H9 (cell line): ENCODE measurements at regions not wholly inside any gene's neighbourhood (a gene's known extent, or its start where the extent isn't known, plus 50 kb on each side); places are given as distances from the start of the nearest gene placed in this dataset.

Experiments
- DNase-seq: peaks from one replicate; pipeline ENCODE4 v3.0.0-alpha.2; 2017
- H2AFZ ChIP-seq: one replicate; pipeline ENCODE4 v1.6.1; 2013; ENCODE audit warnings: mild to moderate bottlenecking, low read length, control low read depth, moderate library complexity
- H2AK5ac ChIP-seq: 2 replicates; pipeline ENCODE4 v1.6.1; 2013; ENCODE audit warnings: low read length, control low read depth, mixed read lengths; ENCODE audit not compliant: insufficient read length
- H2BK120ac ChIP-seq: one replicate; pipeline ENCODE4 v1.6.1; 2013; ENCODE audit warnings: low read depth, mild to moderate bottlenecking, low read length, control low read depth, inconsistent platforms; ENCODE audit not compliant: poor library complexity, severe bottlenecking
- H2BK12ac ChIP-seq: 2 replicates; pipeline ENCODE4 v1.6.1; 2013; ENCODE audit warnings: low read length, control low read depth, mixed read lengths, low read depth; ENCODE audit not compliant: insufficient read length
- H2BK15ac ChIP-seq: 2 replicates; pipeline ENCODE4 v1.6.1; 2013; ENCODE audit warnings: low read depth, low read length, control low read depth
- H2BK20ac ChIP-seq: one replicate; pipeline ENCODE4 v1.6.1; 2013; ENCODE audit warnings: low read depth, mild to moderate bottlenecking, low read length, control low read depth, inconsistent platforms; ENCODE audit not compliant: poor library complexity, severe bottlenecking
- H2BK5ac ChIP-seq: 2 replicates; pipeline ENCODE4 v1.6.1; 2013; ENCODE audit warnings: low read length, control low read depth, mixed read lengths; ENCODE audit not compliant: insufficient read length
- H3K14ac ChIP-seq: 2 replicates; pipeline ENCODE4 v1.6.1; 2013; ENCODE audit warnings: low read length, control low read depth; ENCODE audit not compliant: insufficient read depth
- H3K18ac ChIP-seq: 2 replicates; pipeline ENCODE4 v1.6.1; 2013; ENCODE audit warnings: low read depth, mild to moderate bottlenecking, mixed read lengths, low read length, control low read depth; ENCODE audit not compliant: insufficient read length
- H3K23ac ChIP-seq: 2 replicates; pipeline ENCODE4 v1.6.1; 2013; ENCODE audit warnings: low read length, control low read depth, mixed read lengths, low read depth; ENCODE audit not compliant: insufficient read length
- H3K23me2 ChIP-seq: 2 replicates; pipeline ENCODE4 v1.6.1; 2013; ENCODE audit warnings: low read depth, mild to moderate bottlenecking, mixed read lengths, low read length, control low read depth; ENCODE audit not compliant: insufficient read length, poor library complexity, severe bottlenecking
- H3K27ac ChIP-seq: 2 replicates; pipeline ENCODE4 v1.5.1; 2013; ENCODE audit warnings: low read length, control low read depth, mixed read lengths, low read depth; ENCODE audit not compliant: insufficient read length
- H3K27me3 ChIP-seq: 2 replicates; pipeline ENCODE4 v1.6.1; 2013; ENCODE audit warnings: low read length, control low read depth, inconsistent platforms; ENCODE audit not compliant: insufficient read depth
- H3K4ac ChIP-seq: 2 replicates; pipeline ENCODE4 v1.6.1; 2013; ENCODE audit warnings: low read depth, mild to moderate bottlenecking, control low read depth, inconsistent platforms, low read length, moderate library complexity
- H3K4me1 ChIP-seq: 2 replicates; pipeline ENCODE4 v1.6.1; 2013; ENCODE audit warnings: low read length, control low read depth, inconsistent platforms; ENCODE audit not compliant: insufficient read depth
- H3K4me2 ChIP-seq: 2 replicates; pipeline ENCODE4 v1.6.1; 2013; ENCODE audit warnings: low read length, control low read depth, mixed read lengths; ENCODE audit not compliant: insufficient read length, insufficient read depth
- H3K56ac ChIP-seq: 2 replicates; pipeline ENCODE4 v1.6.1; 2013; ENCODE audit warnings: low read depth, mild to moderate bottlenecking, mixed read lengths, low read length, control low read depth; ENCODE audit not compliant: insufficient read length
- H3K79me1 ChIP-seq: 2 replicates; pipeline ENCODE4 v1.6.1; 2013; ENCODE audit warnings: low read depth, mild to moderate bottlenecking, moderate library complexity, low read length, control low read depth, inconsistent platforms; ENCODE audit not compliant: insufficient read depth, poor library complexity, severe bottlenecking
- H3K79me2 ChIP-seq: 2 replicates; pipeline ENCODE4 v1.6.1; 2013; ENCODE audit warnings: low read length, control low read depth, inconsistent platforms; ENCODE audit not compliant: insufficient read depth
- H3K9ac ChIP-seq: 2 replicates; pipeline ENCODE4 v1.6.1; 2013; ENCODE audit warnings: low read length, control low read depth, mixed read lengths; ENCODE audit not compliant: insufficient read length; ENCODE audit errors: extremely low read depth
- H3K9me3 ChIP-seq: one replicate; pipeline ENCODE4 v1.6.1; 2013; ENCODE audit warnings: low read depth, low read length, inconsistent platforms; ENCODE audit not compliant: control insufficient read depth
- H3T11ph ChIP-seq: one replicate; pipeline ENCODE4 v1.6.1; 2013; ENCODE audit warnings: mild to moderate bottlenecking, low read length, control low read depth, inconsistent platforms
- H4K20me1 ChIP-seq: one replicate; pipeline ENCODE4 v1.6.1; 2013; ENCODE audit not compliant: control insufficient read depth, insufficient read length, insufficient read depth
- H4K5ac ChIP-seq: 2 replicates; pipeline ENCODE4 v1.6.1; 2013; ENCODE audit warnings: low read depth, mild to moderate bottlenecking, mixed read lengths, low read length, control low read depth; ENCODE audit not compliant: insufficient read length
- H4K8ac ChIP-seq: replicated peaks from 2 replicates; pipeline ENCODE4 v1.6.1; 2013; ENCODE audit warnings: low read length, control low read depth, mixed read lengths, low read depth; ENCODE audit not compliant: insufficient read length
- H4K91ac ChIP-seq: 2 replicates; pipeline ENCODE4 v1.6.1; 2013; ENCODE audit warnings: low read depth, mild to moderate bottlenecking, moderate library complexity, mixed read lengths, low read length, control low read depth; ENCODE audit not compliant: insufficient read length
- H3K27ac Mint-ChIP-seq, 3 experiments: 2 replicates in 2 of 3; 3 replicates in 1 of 3; pipeline ENCODE4 v1.8.0; 2020 to 2021; ENCODE audit warnings: mixed read lengths in 3 of 3, mild to moderate bottlenecking in 1 of 3, moderate library complexity in 1 of 3
- H3K27me3 Mint-ChIP-seq: 2 replicates; pipeline ENCODE4 v1.8.0; 2021; ENCODE audit warnings: low read depth, mild to moderate bottlenecking, moderate library complexity, mixed read lengths
- H3K36me3 Mint-ChIP-seq, 3 experiments: 2 replicates in 2 of 3; 3 replicates in 1 of 3; pipeline ENCODE4 v1.8.0; 2020 to 2021; ENCODE audit warnings: low read depth in 3 of 3, mixed read lengths in 3 of 3; ENCODE audit not compliant: insufficient read depth in 1 of 3
- H3K4me1 Mint-ChIP-seq, 2 experiments: 2 replicates each; pipeline ENCODE4 v1.8.0; 2020; ENCODE audit warnings: mixed read lengths in 2 of 2
- H3K4me3 Mint-ChIP-seq, 2 experiments: 2 replicates in 1 of 2; 3 replicates in 1 of 2; pipeline ENCODE4 v1.8.0; 2020 to 2021; ENCODE audit warnings: mild to moderate bottlenecking in 2 of 2, mixed read lengths in 2 of 2, moderate library complexity in 1 of 2
- H3K9me3 Mint-ChIP-seq, 2 experiments: 2 replicates in 1 of 2; 3 replicates in 1 of 2; pipeline ENCODE4 v1.8.0; 2020; ENCODE audit warnings: mild to moderate bottlenecking in 2 of 2, mixed read lengths in 2 of 2, moderate library complexity in 1 of 2
- TF ChIP-seq, protein P1 (sequence below): fragments of 200-600 bp; sonication (generic); conservative IDR thresholded peaks from 3 replicates; pipeline ENCODE4 v1.8.0; 2021; ENCODE audit warnings: antibody characterized with exemption, mild to moderate bottlenecking

DNA sequence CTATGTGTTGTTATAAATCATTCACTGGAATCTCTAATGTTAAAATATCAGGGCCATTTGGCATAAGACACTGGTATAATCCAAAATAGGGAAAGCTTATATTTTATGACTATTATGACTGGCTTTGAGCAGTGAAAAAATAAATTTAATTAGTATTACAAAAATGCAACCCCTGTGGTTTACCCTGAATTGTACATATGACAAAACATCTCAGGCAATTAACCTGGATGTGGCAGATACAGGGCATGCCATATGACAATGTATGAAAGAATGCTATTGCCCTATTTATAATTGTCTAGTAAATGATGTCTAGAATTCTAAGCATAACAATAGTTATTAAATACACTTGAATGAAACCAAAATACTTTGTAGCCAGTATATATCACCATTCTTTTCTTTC, 532.5 kb upstream of the ADGRL4 start:
- Histone ChIP-seq H3K23me2 (no peaks in the 10 kb centered on the region), H2BK5ac (no peak overlapping the region), H3K27me3 (no peaks in the 10 kb centered on the region), H3T11ph (no peak overlapping the region), H2BK20ac (no peak overlapping the region), H3K4me1 (no peaks in the 10 kb centered on the region), H3K79me1 (no peaks in the 10 kb centered on the region), H2BK120ac (no peak overlapping the region), H4K5ac (no peak overlapping the region), H3K23ac (no peak overlapping the region), H3K4ac (no peak overlapping the region), H3K79me2 (no peaks in the 10 kb centered on the region), H2AFZ (no peak overlapping the region), H3K4me2 (no peak overlapping the region), H3K56ac (no peak overlapping the region), H3K27ac (no peak overlapping the region), H3K9ac (no peak overlapping the region), H4K8ac (no peak overlapping the region), H3K9me3 (no peaks in the 10 kb centered on the region), H3K18ac (no peak overlapping the region), H2BK12ac (no peak overlapping the region), H4K20me1 (no peaks in the 10 kb centered on the region), H4K91ac (no peak overlapping the region), H3K14ac (no peak overlapping the region), H2BK15ac (no peak overlapping the region), H2AK5ac (no peak overlapping the region)
- no peak overlapping the region for H3K27ac Mint-ChIP-seq
- no peak for DNase-seq
- no peaks in the 10 kb centered on the region for H3K27me3 Mint-ChIP-seq
- peaks cover 0 to 4% of the 10 kb centered on the region in 2 experiments; a peak in 2 of 4 replicates for H3K4me1 Mint-ChIP-seq
- no peak overlapping the region for H3K4me3 Mint-ChIP-seq
- no peaks in the 10 kb centered on the region for H3K9me3 Mint-ChIP-seq
- TF ChIP-seq, protein P1, sequence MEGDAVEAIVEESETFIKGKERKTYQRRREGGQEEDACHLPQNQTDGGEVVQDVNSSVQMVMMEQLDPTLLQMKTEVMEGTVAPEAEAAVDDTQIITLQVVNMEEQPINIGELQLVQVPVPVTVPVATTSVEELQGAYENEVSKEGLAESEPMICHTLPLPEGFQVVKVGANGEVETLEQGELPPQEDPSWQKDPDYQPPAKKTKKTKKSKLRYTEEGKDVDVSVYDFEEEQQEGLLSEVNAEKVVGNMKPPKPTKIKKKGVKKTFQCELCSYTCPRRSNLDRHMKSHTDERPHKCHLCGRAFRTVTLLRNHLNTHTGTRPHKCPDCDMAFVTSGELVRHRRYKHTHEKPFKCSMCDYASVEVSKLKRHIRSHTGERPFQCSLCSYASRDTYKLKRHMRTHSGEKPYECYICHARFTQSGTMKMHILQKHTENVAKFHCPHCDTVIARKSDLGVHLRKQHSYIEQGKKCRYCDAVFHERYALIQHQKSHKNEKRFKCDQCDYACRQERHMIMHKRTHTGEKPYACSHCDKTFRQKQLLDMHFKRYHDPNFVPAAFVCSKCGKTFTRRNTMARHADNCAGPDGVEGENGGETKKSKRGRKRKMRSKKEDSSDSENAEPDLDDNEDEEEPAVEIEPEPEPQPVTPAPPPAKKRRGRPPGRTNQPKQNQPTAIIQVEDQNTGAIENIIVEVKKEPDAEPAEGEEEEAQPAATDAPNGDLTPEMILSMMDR = no peak
- H3K36me3 Mint-ChIP-seq = no peaks in the 10 kb centered on the region
